ENCODE measurements at regions not wholly inside any gene's neighbourhood (a gene's known extent, or its start where the extent isn't known, plus 50 kb on each side); places are given as distances from the start of the nearest gene placed in this dataset.

DNA sequence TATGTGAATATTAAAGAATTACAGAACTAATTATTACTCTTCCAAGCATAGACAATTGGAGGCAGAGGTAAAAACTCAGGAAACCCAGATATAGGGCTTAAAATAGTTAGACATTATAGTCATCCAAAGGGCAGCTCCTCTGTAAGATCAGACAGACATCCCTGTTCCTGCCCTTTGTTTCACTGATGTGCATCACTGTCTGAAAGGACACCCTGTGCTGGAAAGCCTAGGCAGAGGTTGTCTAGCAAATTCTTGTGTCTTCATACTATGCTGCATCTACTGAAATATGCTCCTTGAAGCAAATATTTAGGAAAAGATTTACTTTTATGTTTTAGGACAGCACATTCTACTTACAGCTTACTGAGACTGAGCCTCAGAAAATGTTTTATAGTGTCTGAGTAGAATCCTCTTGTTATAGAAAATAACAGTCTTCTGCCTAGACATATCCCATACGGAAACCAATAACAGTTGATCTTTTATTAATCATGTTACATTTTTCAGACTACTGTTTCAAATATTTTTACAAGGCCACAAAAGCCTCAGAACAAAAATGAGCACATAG is 977.3 kb upstream of the CDH2 start:
- no peak for TF ChIP-seq POLR2A (IDR thresholded peaks at IDR 0.05; ENCODE audit: low read length)
- TF ChIP-seq GATA1 (IDR thresholded peaks at IDR 0.05; ENCODE audit: low read depth, low read length), result no peak

All from erythroblast (primary cell).